ENCODE measurements at regions not wholly inside any gene's neighbourhood (a gene's known extent, or its start where the extent isn't known, plus 50 kb on each side); places are given as distances from the start of the nearest gene placed in this dataset.

- no peak overlapping the region for H3K4me3 ChIP-seq (ENCODE audit: low read depth, low read length)
- no peak for DNase-seq (ENCODE audit: low read depth)
- peak; percentile 45 for TF ChIP-seq CTCF (conservative IDR thresholded peaks at IDR 0.05; ENCODE audit: low read depth, low read length)
Measured at GRCh38 chr4:167290678-167291077, 56.4 kb upstream of the SPOCK3 start.

GRCh38 chr4:167308876-167309275, 74.6 kb upstream of the SPOCK3 start:
- no peak for TF ChIP-seq CTCF (conservative IDR thresholded peaks at IDR 0.05; ENCODE audit: low read depth, low read length)
- DNase-seq (ENCODE audit: low read depth) = no peak
- H3K4me3 ChIP-seq (ENCODE audit: low read depth, low read length) = no peak overlapping the region

- TF ChIP-seq CTCF (conservative IDR thresholded peaks at IDR 0.05; ENCODE audit: low read depth, low read length) = no peak
- DNase-seq (ENCODE audit: low read depth) = no peak
Measured at GRCh38 chr4:167321299-167321698, 87.0 kb upstream of the SPOCK3 start.

GRCh38 chr4:167339781-167340180, 105.5 kb upstream of the SPOCK3 start:
- no peak for DNase-seq (ENCODE audit: low read depth)
- no peak overlapping the region for H3K4me3 ChIP-seq (ENCODE audit: low read depth, low read length)
- TF ChIP-seq CTCF (conservative IDR thresholded peaks at IDR 0.05; ENCODE audit: low read depth, low read length) = no peak

More at GRCh38 chr4:167321299-167321698, 87.0 kb upstream of the SPOCK3 start:
- H3K4me3 ChIP-seq (ENCODE audit: low read depth, low read length) = no peak overlapping the region

- H3K4me3 ChIP-seq (ENCODE audit: low read depth, low read length) = no peak overlapping the region
- TF ChIP-seq CTCF (conservative IDR thresholded peaks at IDR 0.05; ENCODE audit: low read depth, low read length) = no peak
- DNase-seq (ENCODE audit: low read depth) = no peak
Measured at GRCh38 chr4:167359711-167360110, 125.4 kb upstream of the SPOCK3 start.

- no peak for DNase-seq (ENCODE audit: low read depth)
- TF ChIP-seq CTCF (conservative IDR thresholded peaks at IDR 0.05; ENCODE audit: low read depth, low read length) = no peak
- no peak overlapping the region for H3K4me3 ChIP-seq (ENCODE audit: low read depth, low read length)
Measured at GRCh38 chr4:167379076-167379835, 145.0 kb upstream of the SPOCK3 start.

- TF ChIP-seq CTCF (conservative IDR thresholded peaks at IDR 0.05; ENCODE audit: low read depth, low read length) = no peak
- DNase-seq (ENCODE audit: low read depth) = no peak
- no peak overlapping the region for H3K4me3 ChIP-seq (ENCODE audit: low read depth, low read length)
Measured at GRCh38 chr4:167380964-167381363, 146.7 kb upstream of the SPOCK3 start.

All from epithelial cell of proximal tubule (primary cell).